Neural cell (in vitro differentiated cells): ENCODE measurements at regions not wholly inside any gene's neighbourhood (a gene's known extent, or its start where the extent isn't known, plus 50 kb on each side); places are given as distances from the start of the nearest gene placed in this dataset.

Source experiments
- H2AFZ ChIP-seq: fragments of 200-600, 300-800 bp; sonication (generic), shearing (Covaris generic); 2 replicates; pipeline ENCODE4 v1.6.0; 2014; ENCODE audit warnings: low read depth, mild to moderate bottlenecking, antibody characterized with exemption, low read length, moderate library complexity
- H3F3A ChIP-seq: fragments of 200-600 bp; shearing (Covaris generic); 2 replicates; pipeline ENCODE4 v1.6.1; 2016; ENCODE audit warnings: mild to moderate bottlenecking, moderate library complexity, mixed read lengths, antibody characterized with exemption, low read length; ENCODE audit not compliant: insufficient read depth, poor library complexity, severe bottlenecking
- H3K27ac ChIP-seq: fragments of 200-600, 300-800 bp; sonication (generic), shearing (Covaris generic); 2 replicates; pipeline ENCODE4 v1.5.1; 2014; ENCODE audit warnings: mild to moderate bottlenecking, low read length, moderate library complexity
- H3K27me3 ChIP-seq: fragments of 300-800, 200-600 bp; sonication (generic), shearing (Covaris generic); 2 replicates; pipeline ENCODE4 v1.6.0; 2014; ENCODE audit warnings: mild to moderate bottlenecking, low read depth, low read length, moderate library complexity; ENCODE audit not compliant: insufficient read depth
- H3K36me3 ChIP-seq: fragments of 300-800, 200-600 bp; sonication (generic), shearing (Covaris generic); 2 replicates; pipeline ENCODE4 v1.5.1; 2014; ENCODE audit warnings: mild to moderate bottlenecking, antibody characterized with exemption, low read length, moderate library complexity; ENCODE audit not compliant: insufficient read depth
- H3K4me2 ChIP-seq: fragments of 300-800, 200-600 bp; sonication (generic), shearing (Covaris generic); 2 replicates; pipeline ENCODE4 v1.6.0; 2014; ENCODE audit warnings: mild to moderate bottlenecking, low read length
- H3K4me3 ChIP-seq: fragments of 300-800, 200-600 bp; sonication (generic), shearing (Covaris generic); 2 replicates; pipeline ENCODE4 v1.5.1; 2014; ENCODE audit warnings: mild to moderate bottlenecking, low read length, moderate library complexity
- H3K79me2 ChIP-seq: fragments of 200-600 bp; shearing (Covaris generic); replicated peaks from 2 replicates; pipeline ENCODE4 v1.6.0; 2014; ENCODE audit warnings: mild to moderate bottlenecking, low read length, moderate library complexity; ENCODE audit not compliant: insufficient read depth
- H3K9ac ChIP-seq: fragments of 300-800, 200-600 bp; sonication (generic), shearing (Covaris generic); 2 replicates; pipeline ENCODE4 v1.6.1; 2016; ENCODE audit warnings: mild to moderate bottlenecking, low read length, mixed read lengths
- H3K9me2 ChIP-seq: fragments of 200-600 bp; shearing (Covaris generic); 2 replicates; pipeline ENCODE4 v1.6.1; 2016; ENCODE audit warnings: mild to moderate bottlenecking, low read length, mixed read lengths; ENCODE audit not compliant: insufficient read depth
- H3K9me3 ChIP-seq: fragments of 200-600, 300-800 bp; sonication (generic), shearing (Covaris generic); 2 replicates; pipeline ENCODE4 v1.6.1; 2016; ENCODE audit warnings: mild to moderate bottlenecking, mixed run types, low read length, moderate library complexity, mixed read lengths
- H4K20me1 ChIP-seq: fragments of 200-600 bp; shearing (Covaris generic); 2 replicates; pipeline ENCODE4 v1.6.1; 2016; ENCODE audit warnings: mild to moderate bottlenecking, mixed run types; ENCODE audit not compliant: insufficient read depth
- CTCF ChIP-seq: fragments of 450-650 bp; IDR thresholded peaks from 2 replicates; pipeline ENCODE4 v1.5.1; 2014; ENCODE audit warnings: antibody characterized with exemption, mild to moderate bottlenecking, moderate library complexity; ENCODE audit not compliant: poor library complexity, severe bottlenecking
- EP300 ChIP-seq: fragments of 450-650 bp; conservative IDR thresholded peaks from 2 replicates; pipeline ENCODE4 v1.6.1; 2014; ENCODE audit warnings: antibody characterized with exemption, mild to moderate bottlenecking, moderate library complexity; ENCODE audit not compliant: poor library complexity, severe bottlenecking
- EZH2 ChIP-seq: fragments of 200-600, 300-800 bp; shearing (Covaris generic), sonication (generic); IDR thresholded peaks from 2 replicates; pipeline ENCODE4 v1.6.1; 2014; ENCODE audit warnings: antibody characterized with exemption, low read length, borderline replicate concordance, mild to moderate bottlenecking; ENCODE audit not compliant: insufficient read depth, poor library complexity, severe bottlenecking
- MXI1 ChIP-seq: fragments of 450-650 bp; conservative IDR thresholded peaks from 2 replicates; pipeline ENCODE4 v1.6.1; 2014; ENCODE audit warnings: antibody characterized with exemption, mild to moderate bottlenecking; ENCODE audit not compliant: poor library complexity, severe bottlenecking
- POLR2AphosphoS5 ChIP-seq: IDR thresholded peaks from 2 replicates; pipeline ENCODE4 v1.6.1; 2012
- RAD21 ChIP-seq: fragments of 450-650 bp; conservative IDR thresholded peaks from 2 replicates; pipeline ENCODE4 v1.6.1; 2014; ENCODE audit warnings: antibody characterized with exemption, mild to moderate bottlenecking, moderate library complexity
- REST ChIP-seq: IDR thresholded peaks from 2 replicates; pipeline ENCODE4 v1.6.1; 2012; ENCODE audit warnings: borderline replicate concordance
- SMC3 ChIP-seq: fragments of 450-650 bp; conservative IDR thresholded peaks from 2 replicates; pipeline ENCODE4 v1.6.1; 2014; ENCODE audit warnings: antibody characterized with exemption, mild to moderate bottlenecking, moderate library complexity; ENCODE audit not compliant: poor library complexity
- TAF1 ChIP-seq: IDR thresholded peaks from 2 replicates; pipeline ENCODE4 v1.6.1; 2012; ENCODE audit warnings: low read depth

- no peak overlapping the region for H3K9ac ChIP-seq
- TF ChIP-seq TAF1 (no peak), EZH2 (no peak), SMC3 (no peak), POLR2AphosphoS5 (no peak), CTCF (no peak), MXI1 (no peak), RAD21 (no peak), REST (no peak), EP300 (no peak)
- no peaks in the 10 kb centered on the region for H3K9me3 ChIP-seq
- H3K4me3 ChIP-seq: no peak overlapping the region
- H3K4me2 ChIP-seq: no peak overlapping the region
- no peaks in the 10 kb centered on the region for H4K20me1 ChIP-seq
- H3K9me2 ChIP-seq: no peaks in the 10 kb centered on the region
- no peaks in the 10 kb centered on the region for H3F3A ChIP-seq
- H3K36me3 ChIP-seq: no peaks in the 10 kb centered on the region
- H3K27me3 ChIP-seq: no peaks in the 10 kb centered on the region
- H2AFZ ChIP-seq: no peak overlapping the region
- H3K79me2 ChIP-seq: no peaks in the 10 kb centered on the region
- H3K27ac ChIP-seq: no peak overlapping the region
These were observed 707.9 kb downstream of the RFPL4B start for GRCh38 chr6:113055061-113055460.

- Histone ChIP-seq H3K9me2 (no peaks in the 10 kb centered on the region), H3K9ac (no peak overlapping the region), H3K4me2 (no peak overlapping the region), H3K27ac (no peak overlapping the region), H3K27me3 (no peaks in the 10 kb centered on the region), H3K36me3 (no peaks in the 10 kb centered on the region), H4K20me1 (no peaks in the 10 kb centered on the region), H3F3A (no peaks in the 10 kb centered on the region), H2AFZ (no peak overlapping the region), H3K79me2 (no peaks in the 10 kb centered on the region), H3K4me3 (no peak overlapping the region), H3K9me3 (no peaks in the 10 kb centered on the region)
- TF ChIP-seq CTCF (no peak), TAF1 (no peak), MXI1 (no peak), REST (no peak), EP300 (no peak), EZH2 (no peak), POLR2AphosphoS5 (no peak), RAD21 (no peak), SMC3 (no peak)
These were observed 708.9 kb downstream of the RFPL4B start for GRCh38 chr6:113055998-113056397.
